HK-2 (cell line): ENCODE measurements at regions not wholly inside any gene's neighbourhood (a gene's known extent, or its start where the extent isn't known, plus 50 kb on each side); places are given as distances from the start of the nearest gene placed in this dataset.
A peak's percentile ranks its signal among the peaks of the same experiment; 100 is the strongest.
"Not testable (repeated sequence)": the region's sequence is repeated elsewhere in the genome, so short reads cannot be mapped to it uniquely, and the experiment has no call there.

Experiments
- DNase-seq: peaks from one replicate; pipeline ENCODE4 v3.0.0-alpha.2; 2018; ENCODE audit not compliant: unreplicated experiment

DNA sequence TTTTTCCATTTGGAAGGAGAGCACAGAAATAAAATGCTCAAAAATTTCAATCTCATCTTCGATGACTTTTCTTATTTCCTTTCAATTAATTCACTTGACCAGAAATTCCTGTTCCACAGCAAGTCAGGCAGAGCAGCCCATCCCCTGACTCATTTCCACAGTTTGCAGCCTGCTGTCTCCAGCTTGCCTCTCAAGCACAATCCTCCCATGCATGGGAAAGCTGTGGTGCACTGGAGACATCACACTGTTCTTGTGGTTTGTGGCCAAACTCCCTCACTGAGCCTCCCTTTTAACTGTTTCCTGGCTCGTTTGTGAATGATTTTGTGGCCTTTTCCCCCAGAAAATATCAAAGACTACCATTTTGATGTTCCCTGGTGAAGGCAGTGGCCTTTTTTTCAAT is 114.0 kb upstream of the ENPEP start:
- DNase-seq: peak; percentile 78

DNA sequence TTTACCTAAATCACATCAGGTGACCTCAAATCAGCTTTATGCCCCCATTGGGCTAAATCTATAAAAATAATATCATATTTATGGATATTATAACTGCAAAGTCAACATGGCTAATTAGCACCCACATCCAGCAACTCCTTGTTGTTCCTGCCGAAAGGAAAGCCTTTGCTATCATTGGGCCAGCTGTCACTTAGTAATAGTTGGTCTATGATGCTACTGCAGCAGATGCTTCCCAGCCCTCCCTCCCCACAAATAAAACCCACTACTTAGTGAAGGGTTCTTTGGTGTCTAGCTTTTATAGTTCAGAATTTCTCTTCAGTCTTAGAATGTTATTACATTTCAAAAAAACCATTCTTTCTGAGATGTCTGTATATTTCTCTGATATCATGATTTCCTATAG is 116.9 kb upstream of the ENPEP start:
- DNase-seq: no peak

DNA sequence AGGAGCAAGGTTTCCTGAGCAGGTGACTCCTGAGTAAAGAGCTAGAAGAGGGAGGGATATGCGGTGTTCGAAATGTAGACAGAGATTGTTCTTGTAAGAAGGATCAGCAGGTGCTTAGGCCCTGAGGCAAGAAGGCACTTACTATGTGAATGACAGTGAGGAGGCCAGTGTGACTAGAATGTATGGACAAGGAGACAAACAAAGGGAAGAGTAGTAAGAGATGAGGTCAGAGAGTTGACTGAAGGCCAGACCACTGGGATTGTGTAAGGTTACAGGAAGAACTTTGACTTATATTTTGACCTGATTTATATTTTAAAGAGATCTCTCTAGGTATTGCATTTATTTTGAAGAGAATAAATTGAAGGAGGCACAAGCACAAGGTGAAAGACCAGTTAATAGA is 118.4 kb upstream of the ENPEP start:
- no peak for DNase-seq

DNA sequence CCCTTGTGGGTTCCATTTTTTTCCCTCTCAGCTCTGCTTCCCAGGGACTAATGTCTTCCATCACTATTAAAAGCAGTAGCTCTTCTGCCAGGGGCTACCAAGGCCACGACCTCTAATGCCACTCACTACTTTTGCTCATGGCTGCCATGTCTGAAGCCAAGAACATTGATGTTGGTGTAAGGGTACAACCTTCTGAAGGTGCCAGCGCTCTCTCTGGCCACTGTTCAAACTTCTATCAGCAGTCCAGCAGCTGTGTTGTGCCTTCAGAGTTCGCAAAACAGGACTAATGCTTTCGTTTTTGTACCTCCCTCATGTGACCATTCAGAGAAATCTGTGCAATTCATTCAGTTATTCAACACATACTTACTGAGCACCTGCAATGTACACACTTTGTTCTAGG is 121.5 kb upstream of the ENPEP start:
- no peak for DNase-seq

DNA sequence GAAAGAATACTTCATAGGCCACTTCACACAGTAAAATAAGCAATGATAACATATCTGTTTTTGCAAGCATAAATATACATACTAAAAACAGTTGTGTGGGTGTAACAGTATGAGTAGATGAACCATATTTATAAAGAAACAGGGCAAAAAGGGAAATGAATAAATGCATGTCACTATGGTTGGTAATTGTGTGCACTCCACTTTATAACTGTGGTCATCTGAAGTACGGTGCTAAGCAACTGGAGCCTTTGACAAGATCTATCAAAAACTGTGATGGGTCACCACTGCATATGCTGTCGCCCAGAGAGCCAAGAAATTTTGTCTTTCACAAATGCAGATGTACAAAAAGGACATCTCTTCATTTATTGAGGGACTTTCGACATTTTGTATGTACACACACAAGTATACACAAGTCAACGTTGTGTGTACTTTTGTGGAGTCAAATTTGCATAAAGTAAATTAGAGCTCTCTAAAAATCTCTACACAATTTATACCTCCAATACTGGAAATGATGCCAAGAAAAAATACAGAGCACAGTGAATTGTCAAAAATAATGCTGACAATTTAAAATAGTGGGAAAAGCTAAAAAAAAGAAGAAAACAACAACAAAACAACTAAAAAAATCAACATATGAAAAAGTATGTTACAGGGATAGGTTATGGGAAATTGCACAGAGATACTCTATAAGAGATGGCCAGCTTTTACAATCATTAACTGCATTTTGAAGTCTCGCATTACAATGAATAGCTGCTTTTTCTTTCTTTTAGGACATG is 123.1 kb upstream of the ENPEP start:
- no peak for DNase-seq

DNA sequence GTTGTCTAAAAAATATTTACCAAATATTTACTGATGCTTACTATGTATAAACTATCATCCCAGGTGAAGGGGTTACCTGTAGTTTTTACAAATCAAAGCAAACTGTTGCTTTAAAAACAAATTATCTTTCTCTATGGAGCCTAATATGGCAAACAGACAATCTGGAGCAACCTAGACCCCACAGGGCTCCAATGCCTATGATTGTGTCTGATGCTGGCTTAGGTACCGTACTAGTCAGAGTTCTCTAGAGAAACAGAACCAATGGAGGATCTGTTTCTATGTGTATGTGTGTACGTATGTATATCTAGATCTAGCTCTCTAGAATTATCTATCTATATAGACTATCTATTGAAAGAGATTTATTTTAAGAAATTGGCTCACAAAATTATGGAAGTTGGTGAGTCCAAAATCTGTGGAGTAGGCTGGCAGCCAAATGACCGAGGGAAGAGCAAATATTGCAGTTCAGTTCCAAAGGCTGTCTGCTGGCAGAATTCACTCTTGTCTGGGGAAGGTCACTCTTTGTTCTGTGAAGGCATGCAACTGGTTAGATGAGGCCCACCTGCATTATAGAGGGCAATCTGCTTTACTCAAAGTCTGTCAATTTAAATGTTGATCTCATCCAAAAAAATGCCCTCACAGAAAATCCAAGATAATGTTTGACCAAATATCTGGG is 127.1 kb upstream of the ENPEP start:
- no peak for DNase-seq

DNA sequence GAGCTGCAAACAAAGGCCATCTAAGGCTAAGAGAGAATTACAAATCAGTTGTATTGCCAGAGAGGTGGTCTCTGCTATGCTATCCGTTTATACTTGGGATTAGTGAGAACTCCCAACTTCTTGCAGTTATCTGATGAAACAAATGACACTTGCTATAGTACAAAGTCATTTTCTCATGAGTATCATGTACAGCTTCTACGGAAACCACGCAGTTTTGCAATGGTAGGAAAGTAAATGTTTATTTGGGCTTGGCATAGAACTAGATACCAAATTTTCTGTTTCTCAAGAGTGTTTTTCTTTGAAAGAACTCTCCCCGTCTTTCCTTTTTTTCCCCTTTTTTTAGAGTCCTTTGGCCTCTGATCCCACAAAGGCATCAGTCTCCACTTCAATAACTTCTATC is 128.2 kb upstream of the ENPEP start:
- DNase-seq: no peak

DNA sequence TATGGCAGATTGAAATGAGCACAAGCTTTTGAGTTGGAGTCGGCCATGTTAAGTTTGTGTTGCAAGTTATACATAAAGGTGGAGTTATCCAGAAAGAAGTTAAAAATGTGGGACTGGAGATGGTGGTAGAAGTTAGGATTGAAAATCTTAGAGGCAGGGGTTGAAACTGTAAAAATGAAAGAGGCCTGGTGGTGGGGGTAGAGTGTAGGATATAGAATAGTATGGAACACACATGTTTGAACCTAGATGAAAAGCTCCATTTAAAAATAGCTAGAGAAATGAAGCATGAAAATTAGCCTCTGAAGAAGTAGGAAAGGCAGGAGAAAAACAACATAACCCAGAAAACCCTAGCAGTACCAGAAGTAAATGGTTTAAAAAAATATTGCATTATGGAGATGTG is 131.8 kb upstream of the ENPEP start:
- peak; percentile 8 for DNase-seq

DNA sequence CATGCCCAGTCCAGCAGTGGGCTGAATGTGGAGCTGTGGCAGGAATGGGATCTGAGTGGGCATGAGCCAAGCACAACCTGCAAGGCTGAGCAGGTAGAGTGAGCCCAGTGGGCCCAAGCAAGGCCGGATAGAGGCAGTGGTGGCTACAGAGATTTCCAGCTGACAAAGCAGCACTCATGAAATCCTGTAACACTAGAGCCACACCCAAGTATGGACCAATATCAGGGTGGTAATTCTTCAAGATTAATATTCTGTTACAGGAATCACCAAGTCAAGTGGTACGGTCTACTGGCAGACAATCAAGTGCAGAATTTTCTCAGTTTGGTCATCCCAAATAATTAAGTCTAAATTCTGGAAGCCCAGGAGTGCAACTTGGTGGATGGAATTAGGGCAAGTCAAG is 132.4 kb upstream of the ENPEP start:
- DNase-seq: no peak

DNA sequence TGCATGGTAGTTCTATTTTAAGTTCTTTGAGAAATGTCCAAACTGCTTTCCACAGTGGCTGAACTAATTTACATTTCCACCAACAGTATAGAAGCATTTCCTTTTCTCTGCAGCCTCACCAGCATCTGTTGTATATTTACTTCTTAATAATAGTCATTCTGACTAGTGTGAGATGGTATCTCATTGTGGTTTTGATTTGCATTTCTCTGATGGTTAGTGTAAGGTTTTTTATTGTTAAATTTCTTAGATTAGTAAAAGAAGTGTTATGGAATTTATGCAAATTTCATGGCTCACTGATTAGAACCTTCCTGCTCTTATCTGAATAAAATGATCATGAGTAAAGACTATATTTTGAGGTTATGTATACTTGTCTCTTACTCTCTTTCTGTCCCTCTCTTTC is 134.8 kb upstream of the ENPEP start:
- not testable (repeated sequence) for DNase-seq

DNA sequence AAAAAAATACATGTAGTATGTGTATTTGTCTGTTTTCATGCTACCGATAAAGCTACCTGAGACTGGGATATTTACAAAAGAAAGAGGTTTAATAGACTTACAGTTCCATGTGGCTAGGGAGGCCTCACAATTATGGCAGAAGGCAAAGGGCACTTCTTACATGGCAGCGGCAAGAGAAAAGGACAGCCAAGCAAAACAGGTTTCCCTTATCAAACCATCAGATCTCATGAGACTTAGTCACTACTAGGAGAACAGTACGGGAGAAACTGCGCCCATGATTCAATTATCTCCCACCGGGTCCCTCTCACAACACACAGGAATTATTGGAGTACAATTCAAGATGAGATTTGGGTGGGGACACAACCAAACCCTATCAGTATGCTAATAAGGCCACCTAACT is 137.0 kb upstream of the ELOVL6 start:
- no peak for DNase-seq

DNA sequence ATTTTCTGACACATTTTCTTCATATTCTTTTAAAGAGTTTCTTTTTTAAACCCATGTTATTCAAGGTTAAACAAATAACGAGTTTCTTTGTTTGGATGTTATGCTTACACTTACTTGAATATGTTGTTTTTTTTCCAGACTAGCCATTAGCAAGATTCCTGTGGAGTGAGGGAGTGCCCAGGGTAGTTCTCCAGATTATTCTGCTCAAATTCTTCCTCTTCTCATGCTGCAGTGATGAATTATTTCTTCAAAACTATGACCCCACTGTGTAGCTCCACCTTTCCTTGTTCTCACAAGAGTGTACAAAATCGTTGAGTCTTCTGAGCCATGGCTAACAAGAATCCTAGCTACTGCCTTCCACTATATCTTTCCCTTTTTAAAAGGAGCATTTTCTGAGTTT is 134.1 kb upstream of the ELOVL6 start:
- no peak for DNase-seq

DNA sequence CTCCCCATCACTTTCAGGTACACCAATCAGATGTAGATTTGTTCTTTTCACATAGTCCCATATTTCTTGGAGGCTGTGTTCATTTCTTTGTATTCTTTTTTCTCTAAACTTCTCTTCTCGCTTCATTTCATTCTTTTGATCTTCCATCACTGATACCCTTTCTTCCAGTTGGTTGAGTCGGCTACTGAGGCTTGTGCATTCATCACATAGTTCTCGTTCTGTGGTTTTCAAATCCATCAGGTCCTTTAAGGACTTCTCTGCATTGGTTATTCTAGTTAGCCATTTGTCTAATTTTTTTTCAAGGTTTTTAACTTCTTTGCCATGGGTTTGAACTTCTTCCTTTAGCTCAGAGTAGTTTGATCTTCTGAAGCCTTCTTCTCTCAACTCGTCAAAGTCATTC is 128.0 kb upstream of the ELOVL6 start:
- DNase-seq: not testable (repeated sequence)

DNA sequence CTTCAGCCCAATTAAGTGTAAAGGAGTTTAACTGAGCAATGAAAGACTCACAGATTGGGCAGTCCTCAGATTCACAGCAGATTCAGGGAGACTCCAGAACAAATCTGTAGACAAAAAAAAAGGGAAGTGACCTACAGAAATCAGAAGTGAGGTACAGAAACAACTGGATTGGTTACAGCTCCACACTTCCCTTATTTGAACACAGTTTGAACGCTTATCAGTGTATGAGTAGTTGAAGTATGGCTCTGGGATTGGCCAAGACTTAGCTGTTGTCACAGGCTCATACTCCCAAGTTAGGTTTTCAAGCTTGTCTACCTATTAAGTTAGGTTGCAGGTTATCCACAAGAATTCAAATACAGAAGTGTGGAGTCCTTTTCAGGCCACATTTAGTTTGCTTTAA is 112.4 kb upstream of the ELOVL6 start:
- no peak for DNase-seq

DNA sequence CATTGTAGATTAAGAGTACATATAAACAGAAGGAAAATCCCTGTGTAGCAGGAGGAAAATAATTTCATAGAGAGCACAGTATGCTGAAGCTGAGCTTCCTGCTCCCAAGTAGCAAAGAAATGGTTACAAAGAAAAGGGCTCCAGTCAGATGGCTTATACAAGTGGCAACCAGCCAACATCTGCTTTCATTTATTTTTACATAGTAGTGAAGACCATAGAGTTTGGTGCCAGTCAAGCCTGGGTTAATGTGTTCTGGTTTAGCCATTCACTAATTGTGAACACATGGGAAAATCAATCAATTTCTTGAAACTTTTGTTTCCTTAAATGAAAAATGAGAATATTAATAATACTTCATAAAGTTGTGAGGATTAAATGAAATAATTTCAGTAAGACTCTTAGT is 111.3 kb upstream of the ELOVL6 start:
- DNase-seq: no peak

DNA sequence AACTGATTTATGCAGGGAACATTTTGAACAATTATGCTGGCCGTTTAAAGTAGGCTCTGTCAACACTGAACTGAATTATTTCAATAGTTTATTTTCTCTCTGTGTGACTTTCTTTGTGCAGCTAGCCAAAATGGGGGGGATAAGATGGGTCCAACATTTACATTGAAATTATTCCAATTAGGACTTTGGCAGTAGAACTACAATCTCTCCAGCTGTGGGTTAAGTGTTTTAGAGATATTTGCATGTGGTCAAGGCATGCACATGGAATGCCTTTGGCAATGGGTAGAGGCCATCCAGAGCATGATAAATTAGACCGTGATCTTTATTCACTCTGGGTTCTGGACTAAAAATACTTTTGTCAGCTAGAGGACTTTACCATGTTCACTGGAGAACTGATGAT is 107.9 kb upstream of the ELOVL6 start:
- DNase-seq: no peak

DNA sequence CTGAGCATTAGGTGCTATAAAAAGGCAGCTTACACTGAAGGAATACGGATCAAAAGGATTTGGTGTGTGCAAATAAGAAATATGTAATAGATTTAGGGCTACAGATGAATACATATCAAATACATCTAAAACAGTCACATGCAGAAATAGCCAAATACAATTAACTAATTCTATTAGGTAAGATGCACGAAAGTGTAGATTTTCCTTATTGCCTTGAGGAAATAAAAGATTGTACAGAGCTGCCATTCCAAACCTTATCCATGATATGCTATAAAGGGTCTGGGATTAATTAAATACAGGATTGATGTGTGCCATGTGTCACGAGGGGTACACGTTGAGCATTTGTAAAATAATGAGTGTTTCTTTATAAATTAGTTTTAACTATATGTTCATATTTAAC is 107.0 kb upstream of the ELOVL6 start:
- DNase-seq: no peak

DNA sequence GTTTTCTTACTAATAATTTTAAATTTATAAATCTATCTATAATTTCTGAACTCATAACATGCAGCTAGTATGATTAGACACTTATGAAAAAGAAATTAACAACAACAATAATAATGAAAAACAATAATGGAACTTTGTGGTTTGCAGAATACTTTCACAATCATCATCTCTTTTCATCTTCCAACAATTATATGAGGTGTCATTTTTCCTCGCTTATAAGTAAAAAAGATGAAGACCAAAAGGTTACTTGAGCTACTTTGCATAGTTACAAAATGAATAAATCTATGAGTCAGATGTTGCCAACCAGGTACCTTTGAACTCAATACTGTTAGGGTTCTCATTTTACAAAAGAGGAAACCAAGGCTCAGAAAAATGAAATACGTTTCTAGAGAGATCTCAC is 98.5 kb upstream of the ELOVL6 start:
- no peak for DNase-seq

DNA sequence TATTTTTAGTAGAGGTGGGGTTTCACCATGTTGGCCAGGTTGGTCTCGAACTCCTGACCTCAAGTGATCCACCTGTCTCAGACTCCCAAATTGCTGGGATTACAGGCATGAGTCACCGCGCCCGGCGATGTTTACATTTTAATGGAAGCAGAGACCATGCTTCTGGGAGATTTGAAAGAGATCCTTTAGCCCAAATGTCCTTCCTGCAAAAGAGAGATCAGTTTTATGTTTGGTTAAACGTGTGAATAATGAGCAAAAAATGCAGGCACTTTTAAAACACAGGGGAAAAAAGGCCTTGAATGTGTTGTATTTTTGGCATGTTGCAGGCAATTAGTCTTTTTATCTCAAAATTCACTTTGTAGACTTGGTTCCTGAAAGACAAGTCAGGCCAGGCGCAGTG is 95.8 kb upstream of the ELOVL6 start:
- DNase-seq: no peak

DNA sequence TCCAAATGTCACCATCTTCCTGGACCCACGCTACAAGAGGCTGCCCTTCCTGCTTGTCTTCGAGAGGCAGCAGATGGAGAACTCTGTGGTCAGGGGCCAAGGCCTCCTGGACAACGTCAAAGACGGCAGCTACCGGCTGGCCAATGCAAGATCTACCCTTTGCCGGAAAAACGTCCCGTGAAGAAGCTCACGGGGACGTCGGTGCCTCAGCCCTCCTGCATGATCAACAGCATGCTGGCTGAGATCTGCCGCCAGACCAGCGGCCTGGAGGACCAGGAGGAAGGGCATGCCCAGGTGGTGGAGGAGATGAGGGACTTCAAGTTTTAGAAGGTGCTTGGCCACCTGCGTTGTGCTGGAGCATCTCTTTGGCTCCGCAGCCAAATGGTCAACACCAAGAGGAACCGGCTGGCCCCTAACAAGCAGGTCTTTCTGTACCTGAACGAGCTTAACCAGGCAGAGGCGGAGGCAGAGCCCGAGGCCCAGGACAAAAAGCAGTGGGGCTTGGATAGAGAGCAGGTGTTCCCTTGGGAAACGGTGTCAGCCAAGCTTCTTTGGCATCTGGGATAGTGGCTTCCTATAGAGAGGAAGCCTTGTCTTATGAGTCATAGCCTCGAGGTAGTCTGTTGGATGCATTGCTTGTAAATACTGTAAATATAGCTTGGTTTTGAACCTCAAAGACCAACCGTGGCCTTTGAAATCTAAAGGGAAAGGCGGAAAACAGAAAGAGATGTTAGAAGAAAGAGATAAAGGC is 94.8 kb upstream of the ELOVL6 start:
- no peak for DNase-seq

DNA sequence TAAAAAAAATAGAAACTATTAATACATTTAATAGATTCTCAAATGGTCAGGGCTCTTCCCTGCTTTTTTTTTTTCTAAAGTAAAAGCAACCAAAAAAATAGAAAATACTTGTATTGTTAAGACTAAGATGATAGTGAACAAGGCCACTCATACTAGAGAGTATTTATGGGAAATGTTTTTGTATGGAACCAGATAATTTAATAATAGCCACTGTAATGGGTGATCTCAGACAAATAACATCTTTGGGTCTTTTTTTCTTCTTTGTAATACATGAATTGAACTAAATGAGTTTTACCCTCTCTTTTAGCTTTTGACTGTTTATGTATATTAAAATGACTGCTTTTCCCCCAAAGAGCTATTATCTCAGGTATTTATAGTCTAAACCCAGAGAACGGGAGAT is 92.1 kb upstream of the ELOVL6 start:
- no peak for DNase-seq

DNA sequence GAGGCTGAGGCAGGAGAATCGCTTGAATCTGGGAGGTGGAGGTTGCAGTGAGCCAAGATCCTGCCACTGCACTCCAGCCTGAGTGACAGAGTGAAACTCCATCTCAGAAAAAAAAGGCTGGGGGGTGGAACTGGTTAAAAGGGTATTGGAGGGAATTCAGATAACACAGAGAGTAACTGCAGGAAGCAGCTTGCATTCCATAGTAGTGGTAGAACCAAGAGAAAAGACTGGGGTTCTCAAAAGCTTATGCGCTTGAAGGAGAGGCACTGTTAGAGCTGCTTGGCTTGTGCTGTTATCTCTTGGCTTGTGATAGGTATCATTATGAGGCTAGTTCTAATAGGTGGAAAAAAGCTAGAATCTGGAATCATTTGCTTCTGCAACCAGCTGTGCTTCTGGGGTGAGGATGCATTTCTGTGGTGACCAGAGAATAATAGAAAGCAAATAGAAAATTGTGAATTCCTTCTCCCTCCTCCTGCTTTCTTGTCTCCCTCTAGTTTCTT is 91.2 kb upstream of the ELOVL6 start:
- no peak for DNase-seq

DNA sequence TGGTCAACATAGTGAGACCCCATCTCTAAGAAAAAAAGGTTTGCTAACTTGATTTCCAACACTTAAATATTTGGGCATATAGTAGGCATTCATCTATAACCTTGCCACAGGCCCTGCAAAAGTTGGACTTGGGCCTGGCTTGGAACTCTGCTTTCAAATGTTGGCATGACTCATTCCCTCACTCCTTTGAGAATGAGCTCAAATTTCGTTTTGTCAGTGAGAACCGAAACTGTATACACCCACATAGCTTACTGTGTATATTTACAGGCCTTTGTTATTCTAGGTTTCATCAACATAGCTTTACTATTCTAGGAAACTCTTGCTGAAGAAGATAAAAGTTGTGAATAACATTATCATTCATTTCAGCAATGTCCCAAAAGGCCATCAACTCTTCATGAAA is 88.7 kb upstream of the ELOVL6 start:
- no peak for DNase-seq
